ENCODE measurements at regions not wholly inside any gene's neighbourhood (a gene's known extent, or its start where the extent isn't known, plus 50 kb on each side); places are given as distances from the start of the nearest gene placed in this dataset.

DNA sequence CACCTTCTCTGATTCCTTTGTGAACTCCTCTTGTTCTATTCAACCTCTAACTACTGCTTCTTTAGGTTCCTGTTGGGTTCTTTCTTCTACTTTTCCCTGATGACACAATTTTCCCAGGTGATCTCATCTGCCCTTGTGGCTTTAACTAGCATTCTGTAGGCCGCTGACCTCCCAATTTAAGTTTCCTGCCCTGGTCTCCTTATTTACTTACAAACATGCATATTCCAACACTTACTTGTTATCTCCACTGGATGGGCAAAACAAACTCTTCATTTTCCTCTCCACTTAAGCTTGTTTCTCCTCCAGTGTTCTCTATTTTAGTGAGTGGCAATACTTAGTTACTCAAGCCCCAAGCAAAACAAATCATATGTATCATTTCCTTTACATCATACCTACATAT is 734.5 kb downstream of the METTL15 start:
- DNase-seq (ENCODE audit: low read depth, low spot score), result no peak
- no peak for TF ChIP-seq SUZ12 (IDR thresholded peaks at IDR 0.05; ENCODE audit: extremely low read depth, insufficient read depth, insufficient read length)
- no peak for TF ChIP-seq YY1 (IDR thresholded peaks at IDR 0.05; ENCODE audit: insufficient read depth, insufficient read length)
- TF ChIP-seq ZNF274 (IDR thresholded peaks at IDR 0.05; ENCODE audit: low read depth, low read length), result no peak

DNA sequence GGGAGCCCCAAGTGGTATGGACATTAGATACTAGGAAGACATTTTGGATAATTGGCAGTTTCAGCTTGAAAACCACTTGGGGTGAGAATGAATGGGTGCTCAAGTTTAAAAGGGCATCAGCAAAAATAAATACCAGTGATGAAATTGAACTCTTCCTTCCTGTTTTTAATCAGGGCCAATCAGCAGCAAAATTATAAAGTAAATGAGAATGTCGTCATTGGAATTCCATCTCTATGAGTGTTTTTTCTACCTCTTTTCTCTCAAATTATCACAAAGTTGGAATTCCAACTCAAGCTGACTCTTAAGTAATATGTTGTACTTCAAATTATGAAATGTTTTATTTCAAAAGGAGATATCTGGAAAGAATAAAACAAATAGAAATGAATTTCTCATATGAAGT is 730.6 kb downstream of the METTL15 start:
- Histone ChIP-seq H3K36me3 (ENCODE audit: insufficient read depth, insufficient read length, low read length) (no peaks in the 10 kb centered on the region), H3K4me1 (ENCODE audit: insufficient read depth, insufficient read length) (no peaks in the 10 kb centered on the region), H3K9me3 (ENCODE audit: insufficient read depth, low read length) (no peaks in the 10 kb centered on the region), H3K4me3 (ENCODE audit: insufficient read length, low read depth) (no peak overlapping the region), H3K27me3 (ENCODE audit: insufficient read depth, insufficient read length) (no peaks in the 10 kb centered on the region), H3K9ac (ENCODE audit: insufficient read length, low read depth) (no peak overlapping the region)
- TF ChIP-seq ZNF274 (IDR thresholded peaks at IDR 0.05; ENCODE audit: low read depth, low read length) (no peak), SUZ12 (IDR thresholded peaks at IDR 0.05; ENCODE audit: extremely low read depth, insufficient read depth, insufficient read length) (no peak), YY1 (IDR thresholded peaks at IDR 0.05; ENCODE audit: insufficient read depth, insufficient read length) (no peak)
- no peak for DNase-seq (ENCODE audit: low read depth, low spot score)

More for the DNA sequence above, 734.5 kb downstream of the METTL15 start:
- H3K9me3 ChIP-seq (ENCODE audit: insufficient read depth, low read length), result no peaks in the 10 kb centered on the region
- no peak overlapping the region for H3K9ac ChIP-seq (ENCODE audit: insufficient read length, low read depth)
- no peaks in the 10 kb centered on the region for H3K27me3 ChIP-seq (ENCODE audit: insufficient read depth, insufficient read length)
- no peaks in the 10 kb centered on the region for H3K4me1 ChIP-seq (ENCODE audit: insufficient read depth, insufficient read length)
- H3K4me3 ChIP-seq (ENCODE audit: insufficient read length, low read depth), result no peak overlapping the region
- no peaks in the 10 kb centered on the region for H3K36me3 ChIP-seq (ENCODE audit: insufficient read depth, insufficient read length, low read length)

GRCh38 chr11:28837599-28837998 is 729.4 kb downstream of the METTL15 start:
- Histone ChIP-seq H3K4me3 (ENCODE audit: insufficient read length, low read depth) (no peak overlapping the region), H3K9me3 (ENCODE audit: insufficient read depth, low read length) (no peaks in the 10 kb centered on the region), H3K4me1 (ENCODE audit: insufficient read depth, insufficient read length) (no peaks in the 10 kb centered on the region), H3K36me3 (ENCODE audit: insufficient read depth, insufficient read length, low read length) (no peaks in the 10 kb centered on the region), H3K9ac (ENCODE audit: insufficient read length, low read depth) (no peak overlapping the region), H3K27me3 (ENCODE audit: insufficient read depth, insufficient read length) (no peaks in the 10 kb centered on the region)
- TF ChIP-seq SUZ12 (IDR thresholded peaks at IDR 0.05; ENCODE audit: extremely low read depth, insufficient read depth, insufficient read length) (no peak), YY1 (IDR thresholded peaks at IDR 0.05; ENCODE audit: insufficient read depth, insufficient read length) (no peak), ZNF274 (IDR thresholded peaks at IDR 0.05; ENCODE audit: low read depth, low read length) (no peak)
- no peak for DNase-seq (ENCODE audit: low read depth, low spot score)

GRCh38 chr11:28836285-28837081 is 728.3 kb downstream of the METTL15 start:
- DNase-seq (ENCODE audit: low read depth, low spot score), result no peak
- Histone ChIP-seq H3K36me3 (ENCODE audit: insufficient read depth, insufficient read length, low read length) (no peaks in the 10 kb centered on the region), H3K9me3 (ENCODE audit: insufficient read depth, low read length) (no peaks in the 10 kb centered on the region), H3K4me1 (ENCODE audit: insufficient read depth, insufficient read length) (no peaks in the 10 kb centered on the region), H3K4me3 (ENCODE audit: insufficient read length, low read depth) (no peak overlapping the region), H3K9ac (ENCODE audit: insufficient read length, low read depth) (no peak overlapping the region), H3K27me3 (ENCODE audit: insufficient read depth, insufficient read length) (no peaks in the 10 kb centered on the region)
- TF ChIP-seq ZNF274 (IDR thresholded peaks at IDR 0.05; ENCODE audit: low read depth, low read length) (no peak), YY1 (IDR thresholded peaks at IDR 0.05; ENCODE audit: insufficient read depth, insufficient read length) (no peak), SUZ12 (IDR thresholded peaks at IDR 0.05; ENCODE audit: extremely low read depth, insufficient read depth, insufficient read length) (no peak)

- no peak overlapping the region for H3K9ac ChIP-seq (ENCODE audit: insufficient read length, low read depth)
- H3K36me3 ChIP-seq (ENCODE audit: insufficient read depth, insufficient read length, low read length), result no peaks in the 10 kb centered on the region
- no peaks in the 10 kb centered on the region for H3K27me3 ChIP-seq (ENCODE audit: insufficient read depth, insufficient read length)
- no peak for DNase-seq (ENCODE audit: low read depth, low spot score)
- no peaks in the 10 kb centered on the region for H3K9me3 ChIP-seq (ENCODE audit: insufficient read depth, low read length)
- H3K4me1 ChIP-seq (ENCODE audit: insufficient read depth, insufficient read length), result no peaks in the 10 kb centered on the region
- H3K4me3 ChIP-seq (ENCODE audit: insufficient read length, low read depth), result no peak overlapping the region
- TF ChIP-seq YY1 (IDR thresholded peaks at IDR 0.05; ENCODE audit: insufficient read depth, insufficient read length), result no peak
Observed at GRCh38 chr11:28835790-28836189, 727.6 kb downstream of the METTL15 start.

- no peak for DNase-seq (ENCODE audit: low read depth, low spot score)
- Histone ChIP-seq H3K4me3 (ENCODE audit: insufficient read length, low read depth) (no peak overlapping the region), H3K9ac (ENCODE audit: insufficient read length, low read depth) (no peak overlapping the region), H3K4me1 (ENCODE audit: insufficient read depth, insufficient read length) (no peaks in the 10 kb centered on the region), H3K27me3 (ENCODE audit: insufficient read depth, insufficient read length) (no peaks in the 10 kb centered on the region), H3K9me3 (ENCODE audit: insufficient read depth, low read length) (no peaks in the 10 kb centered on the region), H3K36me3 (ENCODE audit: insufficient read depth, insufficient read length, low read length) (no peaks in the 10 kb centered on the region)
- no peak for TF ChIP-seq SUZ12 (IDR thresholded peaks at IDR 0.05; ENCODE audit: extremely low read depth, insufficient read depth, insufficient read length)
- TF ChIP-seq YY1 (IDR thresholded peaks at IDR 0.05; ENCODE audit: insufficient read depth, insufficient read length), result no peak
- TF ChIP-seq ZNF274 (IDR thresholded peaks at IDR 0.05; ENCODE audit: low read depth, low read length), result no peak
Observed at GRCh38 chr11:28835317-28835716, 727.1 kb downstream of the METTL15 start.

- no peak for DNase-seq (ENCODE audit: low read depth, low spot score)
- Histone ChIP-seq H3K27me3 (ENCODE audit: insufficient read depth, insufficient read length) (no peaks in the 10 kb centered on the region), H3K9ac (ENCODE audit: insufficient read length, low read depth) (no peak overlapping the region), H3K9me3 (ENCODE audit: insufficient read depth, low read length) (no peaks in the 10 kb centered on the region), H3K4me1 (ENCODE audit: insufficient read depth, insufficient read length) (no peaks in the 10 kb centered on the region), H3K4me3 (ENCODE audit: insufficient read length, low read depth) (no peak overlapping the region), H3K36me3 (ENCODE audit: insufficient read depth, insufficient read length, low read length) (no peaks in the 10 kb centered on the region)
- no peak for TF ChIP-seq SUZ12 (IDR thresholded peaks at IDR 0.05; ENCODE audit: extremely low read depth, insufficient read depth, insufficient read length)
- TF ChIP-seq ZNF274 (IDR thresholded peaks at IDR 0.05; ENCODE audit: low read depth, low read length), result no peak
- no peak for TF ChIP-seq YY1 (IDR thresholded peaks at IDR 0.05; ENCODE audit: insufficient read depth, insufficient read length)
Observed at GRCh38 chr11:28834877-28835276, 726.7 kb downstream of the METTL15 start.

All from NT2/D1 (cell line).